ENCODE measurements at regions not wholly inside any gene's neighbourhood (a gene's known extent, or its start where the extent isn't known, plus 50 kb on each side); places are given as distances from the start of the nearest gene placed in this dataset.

DNA sequence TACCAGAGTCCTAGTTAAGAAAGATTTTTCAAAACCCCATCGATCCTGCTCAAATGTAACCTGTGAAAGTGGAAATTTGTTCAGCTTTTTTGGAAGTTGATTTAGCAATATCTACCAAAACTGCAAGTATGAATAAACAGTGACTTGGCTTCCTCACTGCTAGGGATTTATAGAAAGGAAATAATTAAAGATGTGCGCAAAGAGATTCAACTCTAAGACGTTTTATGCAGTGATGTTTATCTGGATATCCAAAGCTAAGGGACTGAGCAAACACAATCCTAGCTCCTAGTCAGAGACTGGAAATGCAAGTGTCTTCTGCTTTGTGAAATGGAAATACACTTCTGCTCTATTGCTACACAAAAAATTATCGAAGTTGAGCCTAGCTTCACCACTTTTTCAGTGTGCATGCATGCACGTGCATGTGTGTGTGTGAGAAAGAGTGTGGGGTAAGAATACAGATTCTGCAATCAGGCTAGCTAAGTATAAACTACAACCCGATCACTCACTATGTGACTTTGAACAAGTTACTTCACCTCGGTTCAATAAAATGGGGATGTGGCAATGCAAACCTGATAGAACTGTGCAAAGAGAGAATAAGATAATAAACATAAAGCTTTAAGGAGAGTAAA, 52.1 kb upstream of the FOXF1 start:
- H3K4me3 ChIP-seq (ENCODE audit: low read length), result no peak overlapping the region
- DNase-seq (ENCODE audit: low read depth), result no peak
- TF ChIP-seq, protein P1, sequence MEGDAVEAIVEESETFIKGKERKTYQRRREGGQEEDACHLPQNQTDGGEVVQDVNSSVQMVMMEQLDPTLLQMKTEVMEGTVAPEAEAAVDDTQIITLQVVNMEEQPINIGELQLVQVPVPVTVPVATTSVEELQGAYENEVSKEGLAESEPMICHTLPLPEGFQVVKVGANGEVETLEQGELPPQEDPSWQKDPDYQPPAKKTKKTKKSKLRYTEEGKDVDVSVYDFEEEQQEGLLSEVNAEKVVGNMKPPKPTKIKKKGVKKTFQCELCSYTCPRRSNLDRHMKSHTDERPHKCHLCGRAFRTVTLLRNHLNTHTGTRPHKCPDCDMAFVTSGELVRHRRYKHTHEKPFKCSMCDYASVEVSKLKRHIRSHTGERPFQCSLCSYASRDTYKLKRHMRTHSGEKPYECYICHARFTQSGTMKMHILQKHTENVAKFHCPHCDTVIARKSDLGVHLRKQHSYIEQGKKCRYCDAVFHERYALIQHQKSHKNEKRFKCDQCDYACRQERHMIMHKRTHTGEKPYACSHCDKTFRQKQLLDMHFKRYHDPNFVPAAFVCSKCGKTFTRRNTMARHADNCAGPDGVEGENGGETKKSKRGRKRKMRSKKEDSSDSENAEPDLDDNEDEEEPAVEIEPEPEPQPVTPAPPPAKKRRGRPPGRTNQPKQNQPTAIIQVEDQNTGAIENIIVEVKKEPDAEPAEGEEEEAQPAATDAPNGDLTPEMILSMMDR (conservative IDR thresholded peaks at IDR 0.05; ENCODE audit: low read length), result no peak

DNA sequence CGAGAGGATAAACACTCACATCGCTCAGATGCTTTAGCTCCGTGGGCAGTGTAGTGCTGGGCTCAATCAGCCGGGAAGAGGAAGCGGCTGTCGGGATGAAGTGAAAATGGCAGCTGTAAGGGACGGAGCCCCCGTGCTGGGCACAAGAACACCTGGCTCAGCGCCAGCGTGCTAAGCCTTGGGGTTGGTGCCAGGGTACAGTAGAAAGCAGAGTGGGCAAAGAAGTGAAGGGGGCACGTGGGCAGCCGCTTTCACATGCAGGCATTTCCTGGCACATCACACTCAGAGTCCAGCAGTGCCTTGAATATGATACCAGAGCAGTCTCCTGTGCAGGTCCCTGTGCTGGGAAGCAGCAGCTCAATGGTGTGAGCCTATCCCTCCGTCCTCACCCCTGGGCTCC, 51.1 kb upstream of the FOXF1 start:
- no peak overlapping the region for H3K4me3 ChIP-seq (ENCODE audit: low read length)
- TF ChIP-seq, protein P1 (conservative IDR thresholded peaks at IDR 0.05; ENCODE audit: low read length), result no peak
- no peak for DNase-seq (ENCODE audit: low read depth)
